H9 (cell line): ENCODE measurements at regions not wholly inside any gene's neighbourhood (a gene's known extent, or its start where the extent isn't known, plus 50 kb on each side); places are given as distances from the start of the nearest gene placed in this dataset.
"Not testable (repeated sequence)": the region's sequence is repeated elsewhere in the genome, so short reads cannot be mapped to it uniquely, and the experiment has no call there.

Experiments used
- DNase-seq: peaks from one replicate; pipeline ENCODE4 v3.0.0-alpha.2; 2017
- H2AFZ ChIP-seq: one replicate; pipeline ENCODE4 v1.6.1; 2013; ENCODE audit warnings: mild to moderate bottlenecking, low read length, control low read depth, moderate library complexity
- H2AK5ac ChIP-seq: 2 replicates; pipeline ENCODE4 v1.6.1; 2013; ENCODE audit warnings: low read length, control low read depth, mixed read lengths; ENCODE audit not compliant: insufficient read length
- H2BK120ac ChIP-seq: one replicate; pipeline ENCODE4 v1.6.1; 2013; ENCODE audit warnings: low read depth, mild to moderate bottlenecking, low read length, control low read depth, inconsistent platforms; ENCODE audit not compliant: poor library complexity, severe bottlenecking
- H2BK12ac ChIP-seq: 2 replicates; pipeline ENCODE4 v1.6.1; 2013; ENCODE audit warnings: low read length, control low read depth, mixed read lengths, low read depth; ENCODE audit not compliant: insufficient read length
- H2BK15ac ChIP-seq: 2 replicates; pipeline ENCODE4 v1.6.1; 2013; ENCODE audit warnings: low read depth, low read length, control low read depth
- H2BK20ac ChIP-seq: one replicate; pipeline ENCODE4 v1.6.1; 2013; ENCODE audit warnings: low read depth, mild to moderate bottlenecking, low read length, control low read depth, inconsistent platforms; ENCODE audit not compliant: poor library complexity, severe bottlenecking
- H2BK5ac ChIP-seq: 2 replicates; pipeline ENCODE4 v1.6.1; 2013; ENCODE audit warnings: low read length, control low read depth, mixed read lengths; ENCODE audit not compliant: insufficient read length
- H3K14ac ChIP-seq: 2 replicates; pipeline ENCODE4 v1.6.1; 2013; ENCODE audit warnings: low read length, control low read depth; ENCODE audit not compliant: insufficient read depth
- H3K18ac ChIP-seq: 2 replicates; pipeline ENCODE4 v1.6.1; 2013; ENCODE audit warnings: low read depth, mild to moderate bottlenecking, mixed read lengths, low read length, control low read depth; ENCODE audit not compliant: insufficient read length
- H3K23ac ChIP-seq: 2 replicates; pipeline ENCODE4 v1.6.1; 2013; ENCODE audit warnings: low read length, control low read depth, mixed read lengths, low read depth; ENCODE audit not compliant: insufficient read length
- H3K23me2 ChIP-seq: 2 replicates; pipeline ENCODE4 v1.6.1; 2013; ENCODE audit warnings: low read depth, mild to moderate bottlenecking, mixed read lengths, low read length, control low read depth; ENCODE audit not compliant: insufficient read length, poor library complexity, severe bottlenecking
- H3K27ac ChIP-seq: 2 replicates; pipeline ENCODE4 v1.5.1; 2013; ENCODE audit warnings: low read length, control low read depth, mixed read lengths, low read depth; ENCODE audit not compliant: insufficient read length
- H3K27me3 ChIP-seq: 2 replicates; pipeline ENCODE4 v1.6.1; 2013; ENCODE audit warnings: low read length, control low read depth, inconsistent platforms; ENCODE audit not compliant: insufficient read depth
- H3K4ac ChIP-seq: 2 replicates; pipeline ENCODE4 v1.6.1; 2013; ENCODE audit warnings: low read depth, mild to moderate bottlenecking, control low read depth, inconsistent platforms, low read length, moderate library complexity
- H3K4me1 ChIP-seq: 2 replicates; pipeline ENCODE4 v1.6.1; 2013; ENCODE audit warnings: low read length, control low read depth, inconsistent platforms; ENCODE audit not compliant: insufficient read depth
- H3K4me2 ChIP-seq: 2 replicates; pipeline ENCODE4 v1.6.1; 2013; ENCODE audit warnings: low read length, control low read depth, mixed read lengths; ENCODE audit not compliant: insufficient read length, insufficient read depth
- H3K56ac ChIP-seq: 2 replicates; pipeline ENCODE4 v1.6.1; 2013; ENCODE audit warnings: low read depth, mild to moderate bottlenecking, mixed read lengths, low read length, control low read depth; ENCODE audit not compliant: insufficient read length
- H3K79me1 ChIP-seq: 2 replicates; pipeline ENCODE4 v1.6.1; 2013; ENCODE audit warnings: low read depth, mild to moderate bottlenecking, moderate library complexity, low read length, control low read depth, inconsistent platforms; ENCODE audit not compliant: insufficient read depth, poor library complexity, severe bottlenecking
- H3K79me2 ChIP-seq: 2 replicates; pipeline ENCODE4 v1.6.1; 2013; ENCODE audit warnings: low read length, control low read depth, inconsistent platforms; ENCODE audit not compliant: insufficient read depth
- H3K9ac ChIP-seq: 2 replicates; pipeline ENCODE4 v1.6.1; 2013; ENCODE audit warnings: low read length, control low read depth, mixed read lengths; ENCODE audit not compliant: insufficient read length; ENCODE audit errors: extremely low read depth
- H3K9me3 ChIP-seq: one replicate; pipeline ENCODE4 v1.6.1; 2013; ENCODE audit warnings: low read depth, low read length, inconsistent platforms; ENCODE audit not compliant: control insufficient read depth
- H3T11ph ChIP-seq: one replicate; pipeline ENCODE4 v1.6.1; 2013; ENCODE audit warnings: mild to moderate bottlenecking, low read length, control low read depth, inconsistent platforms
- H4K20me1 ChIP-seq: one replicate; pipeline ENCODE4 v1.6.1; 2013; ENCODE audit not compliant: control insufficient read depth, insufficient read length, insufficient read depth
- H4K5ac ChIP-seq: 2 replicates; pipeline ENCODE4 v1.6.1; 2013; ENCODE audit warnings: low read depth, mild to moderate bottlenecking, mixed read lengths, low read length, control low read depth; ENCODE audit not compliant: insufficient read length
- H4K8ac ChIP-seq: replicated peaks from 2 replicates; pipeline ENCODE4 v1.6.1; 2013; ENCODE audit warnings: low read length, control low read depth, mixed read lengths, low read depth; ENCODE audit not compliant: insufficient read length
- H4K91ac ChIP-seq: 2 replicates; pipeline ENCODE4 v1.6.1; 2013; ENCODE audit warnings: low read depth, mild to moderate bottlenecking, moderate library complexity, mixed read lengths, low read length, control low read depth; ENCODE audit not compliant: insufficient read length
- H3K27ac Mint-ChIP-seq, 3 experiments: 2 replicates in 2 of 3; 3 replicates in 1 of 3; pipeline ENCODE4 v1.8.0; 2020 to 2021; ENCODE audit warnings: mixed read lengths in 3 of 3, mild to moderate bottlenecking in 1 of 3, moderate library complexity in 1 of 3
- H3K27me3 Mint-ChIP-seq: 2 replicates; pipeline ENCODE4 v1.8.0; 2021; ENCODE audit warnings: low read depth, mild to moderate bottlenecking, moderate library complexity, mixed read lengths
- H3K36me3 Mint-ChIP-seq, 3 experiments: 2 replicates in 2 of 3; 3 replicates in 1 of 3; pipeline ENCODE4 v1.8.0; 2020 to 2021; ENCODE audit warnings: low read depth in 3 of 3, mixed read lengths in 3 of 3; ENCODE audit not compliant: insufficient read depth in 1 of 3
- H3K4me1 Mint-ChIP-seq, 2 experiments: 2 replicates each; pipeline ENCODE4 v1.8.0; 2020; ENCODE audit warnings: mixed read lengths in 2 of 2
- H3K4me3 Mint-ChIP-seq, 2 experiments: 2 replicates in 1 of 2; 3 replicates in 1 of 2; pipeline ENCODE4 v1.8.0; 2020 to 2021; ENCODE audit warnings: mild to moderate bottlenecking in 2 of 2, mixed read lengths in 2 of 2, moderate library complexity in 1 of 2
- H3K9me3 Mint-ChIP-seq, 2 experiments: 2 replicates in 1 of 2; 3 replicates in 1 of 2; pipeline ENCODE4 v1.8.0; 2020; ENCODE audit warnings: mild to moderate bottlenecking in 2 of 2, mixed read lengths in 2 of 2, moderate library complexity in 1 of 2
- WGBS: extraction: QIAGEN DNeasy Blood & Tissue Kit; methylation state at CpG from one replicate; pipeline ENCODE4 v1.1.7; 2013; ENCODE audit warnings: missing lambda C conversion rate, low lambda C conversion rate, mixed read lengths; ENCODE audit not compliant: insufficient read length; ENCODE audit errors: extremely low coverage; 5-methylcytosine and 5-hydroxymethylcytosine counted together

- not testable (repeated sequence) for H3K27ac Mint-ChIP-seq, H3K9ac ChIP-seq, H2BK20ac ChIP-seq, H4K5ac ChIP-seq, H4K8ac ChIP-seq, H2AK5ac ChIP-seq, H2AFZ ChIP-seq, H2BK5ac ChIP-seq, H3K27me3 Mint-ChIP-seq, H3K4me3 Mint-ChIP-seq, H2BK120ac ChIP-seq, H3K9me3 ChIP-seq, H3K27me3 ChIP-seq, H3K79me1 ChIP-seq, H3K4me2 ChIP-seq, DNase-seq, H3K27ac ChIP-seq, H3T11ph ChIP-seq, H4K91ac ChIP-seq, H3K23me2 ChIP-seq, H4K20me1 ChIP-seq, H3K79me2 ChIP-seq, H3K18ac ChIP-seq, H2BK15ac ChIP-seq, H3K4me1 ChIP-seq, H3K14ac ChIP-seq, H3K4ac ChIP-seq, H2BK12ac ChIP-seq, H3K23ac ChIP-seq, H3K56ac ChIP-seq
- peaks cover 16 to 18% of the 10 kb centered on the region in 2 experiments for H3K4me1 Mint-ChIP-seq
- no CpG with 5 or more reads among the region's 1 CpG for WGBS
- H3K9me3 Mint-ChIP-seq = peaks cover 9 to 16% of the 10 kb centered on the region in 2 experiments
- H3K36me3 Mint-ChIP-seq = peaks cover 0 to 14% (median 2%) of the 10 kb centered on the region in 3 experiments; a peak in 3 of 7 replicates
Measured at GRCh38 chr9:129527955-129528354, 92.9 kb downstream of the C9orf50 start.
